K562 (cell line): ENCODE measurements at regions not wholly inside any gene's neighbourhood (a gene's known extent, or its start where the extent isn't known, plus 50 kb on each side); places are given as distances from the start of the nearest gene placed in this dataset.

Experiments
- ATAC-seq: fragments of 200-7000 bp; cut with Tn5 transposase; 3 replicates; pipeline ENCODE4 v1.9.1; 2020; ENCODE audit warnings: moderate library complexity
- BruUV-seq: library from RNA; stranded (reverse); fragments of 400-500 nt; replicated peaks from 2 replicates; lab custom pipeline; 2021; lab: Mats Ljungman, UMichigan
- CTCF ChIA-PET: fragments of 300-600 bp; formaldehyde crosslinking; extraction: SDS; loops from one replicate; lab custom pipeline; 2021; ENCODE audit warnings: low intra/inter-chr PET ratio; lab: Yijun Ruan, JAX
- POLR2A ChIA-PET: fragments of 300-600, 350-650 bp; sonication (Branson Sonifier 250); formaldehyde crosslinking; extraction: SDS; loops from one replicate; lab custom pipeline; 2021; ENCODE audit warnings: antibody characterized with exemption, inconsistent platforms; lab: Yijun Ruan, JAX
- DNase-seq, 4 experiments: peaks; one replicate each; pipeline versions ENCODE4 v3.0.0 to v3.0.0-alpha.2; 2011 to 2018; ENCODE audit warnings: low spot score in 3 of 4, mixed read lengths in 3 of 4; ENCODE audit errors: extremely low read depth in 1 of 4
- FAIRE-seq: peaks from 2 replicates; lab custom pipeline; 2011; peaks lifted over from hg19 to GRCh38; lab: Jason Lieb, UNC
- H2AFZ ChIP-seq: 2 replicates; pipeline ENCODE4 v1.6.0; 2011; ENCODE audit warnings: low read depth, low read length, control low read depth, inconsistent platforms
- H3K27ac ChIP-seq: fragments of 200-600 bp; 3 replicates; pipeline ENCODE4 v1.8.0; 2011; ENCODE audit warnings: low read depth, mild to moderate bottlenecking, control low read depth, inconsistent platforms, low read length, moderate library complexity, mixed read lengths; ENCODE audit errors: extremely low read depth
- H3K27me3 ChIP-seq, 2 experiments: fragments of 300-600 bp in 1 of 2; 2 replicates in 1 of 2; 3 replicates in 1 of 2; pipeline versions ENCODE4 v1.6.0 to v1.8.0; 2011; ENCODE audit warnings: inconsistent platforms in 2 of 2, low read length in 2 of 2, mild to moderate bottlenecking in 1 of 2, mixed read lengths in 1 of 2, moderate library complexity in 1 of 2; ENCODE audit not compliant: control insufficient read depth in 2 of 2, insufficient read depth in 2 of 2
- H3K36me3 ChIP-seq: fragments of 300-600 bp; 3 replicates; pipeline ENCODE4 v1.8.0; 2011; ENCODE audit warnings: mild to moderate bottlenecking, low read length, inconsistent platforms; ENCODE audit not compliant: control insufficient read depth, insufficient read depth
- H3K4me1 ChIP-seq, 2 experiments: fragments of 200-600 bp in 1 of 2; replicated peaks in 1 of 2; 2 replicates in 1 of 2; 3 replicates in 1 of 2; pipeline versions ENCODE4 v1.5.1 to v1.8.0; 2011; ENCODE audit warnings: inconsistent platforms in 2 of 2, low read length in 2 of 2, mild to moderate bottlenecking in 1 of 2, mixed read lengths in 1 of 2, moderate library complexity in 1 of 2; ENCODE audit not compliant: control insufficient read depth in 2 of 2, insufficient read depth in 2 of 2
- H3K4me2 ChIP-seq: 2 replicates; pipeline ENCODE4 v1.6.1; 2011; ENCODE audit warnings: low read length, control low read depth, inconsistent platforms, mixed read lengths; ENCODE audit not compliant: insufficient read depth
- H3K4me3 ChIP-seq: fragments of 200-600 bp; sonication (generic), shearing (Covaris generic); 2 replicates; pipeline ENCODE4 v1.5.1; 2016; ENCODE audit warnings: control low read depth, inconsistent platforms
- H3K79me2 ChIP-seq: fragments of 200-600 bp; 3 replicates; pipeline ENCODE4 v1.8.0; 2011; ENCODE audit warnings: low read length, inconsistent platforms; ENCODE audit not compliant: control insufficient read depth, insufficient read depth
- H3K9ac ChIP-seq, 2 experiments: 2 replicates each; pipeline versions ENCODE4 v1.6.0 to v1.6.1; 2011; ENCODE audit warnings: low read depth in 2 of 2, low read length in 2 of 2, control low read depth in 1 of 2, inconsistent platforms in 1 of 2, mild to moderate bottlenecking in 1 of 2, mixed read lengths in 1 of 2; ENCODE audit not compliant: insufficient read depth in 1 of 2
- H3K9me1 ChIP-seq: one replicate; pipeline ENCODE4 v1.6.0; 2011; ENCODE audit warnings: inconsistent platforms, mild to moderate bottlenecking, low read length, moderate library complexity; ENCODE audit not compliant: control insufficient read depth, insufficient read depth
- H3K9me3 ChIP-seq: replicated peaks from 2 replicates; pipeline ENCODE4 v1.5.1; 2011; ENCODE audit warnings: low read depth, low read length, inconsistent platforms; ENCODE audit not compliant: control insufficient read depth, insufficient read depth
- H4K20me1 ChIP-seq: replicated peaks from 2 replicates; pipeline ENCODE4 v1.6.1; 2011; ENCODE audit warnings: low read length, inconsistent platforms, mixed read lengths; ENCODE audit not compliant: control insufficient read depth, insufficient read depth
- CSDE1 ChIP-seq, 2 experiments: fragments of 450-650 bp; IDR thresholded peaks; 2 replicates each; pipeline ENCODE4 v1.6.1; 2016; ENCODE audit warnings: mild to moderate bottlenecking in 1 of 2
- HDAC3 ChIP-seq: fragments of 450-650 bp; IDR thresholded peaks from 2 replicates; pipeline ENCODE4 v1.6.1; 2018; ENCODE audit warnings: borderline replicate concordance, mild to moderate bottlenecking, moderate library complexity; ENCODE audit not compliant: partially characterized antibody
- MED1 ChIP-seq: sonication (generic); formaldehyde crosslinking; IDR thresholded peaks from 2 replicates; pipeline ENCODE4 v1.8.1; 2023; ENCODE audit warnings: missing genetic modification reagents, borderline replicate concordance
- NR2F6 ChIP-seq: fragments of 450-650 bp; formaldehyde crosslinking; IDR thresholded peaks from 2 replicates; pipeline ENCODE4 v1.4.0; 2020; ENCODE audit warnings: mild to moderate bottlenecking
- POLR3G ChIP-seq: IDR thresholded peaks from 2 replicates; pipeline ENCODE4 v1.6.1; 2011; ENCODE audit not compliant: insufficient read length, insufficient replicate concordance; ENCODE audit errors: extremely low read depth
- TRIM24 ChIP-seq, 2 experiments: fragments of 450-650 bp; IDR thresholded peaks; 2 replicates each; pipeline ENCODE4 v1.6.1; 2016
- ZZZ3 ChIP-seq: fragments of 450-650 bp; IDR thresholded peaks from 2 replicates; pipeline ENCODE4 v1.6.1; 2016; ENCODE audit warnings: antibody characterized with exemption, mild to moderate bottlenecking, moderate library complexity
- WGBS: fragments of 100-300 bp; shearing (Covaris generic); methylation state at CpG from one replicate; pipeline ENCODE4 v1.1.6; 2016; ENCODE audit warnings: low coverage, mixed read lengths; ENCODE audit not compliant: insufficient coverage; ENCODE audit errors: missing lambda C conversion rate; 5-methylcytosine and 5-hydroxymethylcytosine counted together
- in situ Hi-C: fragments of 300-500 bp; cut with MboI; formaldehyde crosslinking; loops from 4 replicates; pipeline ENCODE4 v1.15.0; 2018; ENCODE audit warnings: inconsistent platforms, mixed read lengths
- intact Hi-C: fragments of 100-400 bp; cut with micrococcal nuclease; formaldehyde crosslinking; loops from 2 replicates; pipeline ENCODE4 v1.14.2; 2022

DNA sequence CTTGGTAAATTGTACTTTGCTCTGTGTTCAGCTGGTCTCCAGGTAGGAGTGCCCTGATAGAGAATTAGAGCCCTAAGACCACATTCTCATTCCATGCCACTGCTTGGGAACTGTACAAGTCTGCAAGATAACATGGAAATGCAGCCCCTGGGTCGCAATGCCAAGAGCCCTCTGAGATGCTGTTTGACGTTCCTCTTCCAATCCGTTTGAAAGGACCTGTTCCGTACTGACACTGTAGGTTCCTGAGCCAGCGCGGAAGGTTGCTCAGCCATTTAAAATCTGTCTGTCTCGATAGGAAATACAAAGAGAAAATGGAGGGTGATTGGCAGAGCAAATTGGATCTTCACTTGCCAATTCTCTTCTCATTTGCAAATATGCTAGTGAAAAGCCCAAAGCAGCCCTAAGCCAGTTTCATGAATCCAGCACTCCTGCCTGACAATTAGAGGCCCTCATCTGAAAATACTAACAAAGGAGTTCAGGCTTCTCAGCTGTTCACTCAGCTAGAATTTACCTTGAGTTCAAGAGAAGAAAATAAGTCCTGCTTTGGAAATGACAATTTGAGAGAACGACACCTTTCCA, 100.6 kb upstream of the AFDN start:
- Histone ChIP-seq H4K20me1 (no peaks in the 10 kb centered on the region; the same call in 1 of the 2 replicates), H3K4me2 (no peak overlapping the region), H3K27ac (no peak overlapping the region), H3K79me2 (no peaks in the 10 kb centered on the region), H3K27me3 (peaks cover 40 to 57% of the 10 kb centered on the region in 2 experiments; a peak in 4 of 5 replicates), H3K9me3 (no peaks in the 10 kb centered on the region), H3K9me1 (no peaks in the 10 kb centered on the region)
- no peak for ATAC-seq
- intact Hi-C loops, result no loop called here
- no peak for DNase-seq
- POLR2A ChIA-PET, result interaction anchor here (1.3 kb wide), 1 partner anchor 10 kb away, joined by 3 read pairs; no protein-coding TSS in a partner anchor
- TF ChIP-seq ZZZ3, result no peak
- TF ChIP-seq HDAC3, result no peak
- no peak for TF ChIP-seq CSDE1 (IDR thresholded peaks at IDR 0.05)
- no peak for TF ChIP-seq NR2F6
- no peak for TF ChIP-seq TRIM24 (IDR thresholded peaks at IDR 0.05)
- TF ChIP-seq, all 486 proteins: peak for 0
- no peak for FAIRE-seq
- Histone ChIP-seq H3K36me3 (no peaks in the 10 kb centered on the region), H3K4me1 (peaks cover 0 to under 1% of the 10 kb centered on the region in 2 experiments; a peak in 1 of 5 replicates), H3K4me3 (no peak overlapping the region), H2AFZ (no peak overlapping the region), H3K9ac (no peak overlapping the region)
- BruUV-seq, result no TSS peak
- CTCF ChIA-PET, result no interaction called here
- in situ Hi-C loops, result no loop called here
- WGBS, result under 1% methylated on average over 8 of the region's 8 CpGs

DNA sequence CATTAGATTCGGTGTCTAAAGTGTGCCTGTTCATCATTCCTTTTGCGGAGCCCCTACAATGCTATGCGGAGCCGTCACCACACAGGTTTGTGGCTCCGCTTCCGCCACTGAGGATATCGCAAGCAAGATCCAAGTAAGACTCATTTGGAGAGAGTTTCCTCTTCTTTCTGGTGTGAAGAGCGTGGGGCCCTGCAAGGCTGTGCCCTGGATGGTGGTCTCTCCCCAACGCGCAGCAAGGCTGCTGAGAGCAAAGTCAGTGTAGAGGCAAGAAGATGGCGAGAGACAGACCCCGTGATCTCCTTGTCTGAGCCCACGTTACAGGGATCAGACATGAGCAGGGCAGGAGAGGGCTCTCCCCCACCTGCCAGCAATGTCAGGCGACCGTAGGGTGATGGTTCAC, 96.3 kb upstream of the AFDN start:
- H3K9ac ChIP-seq, result no peak overlapping the region
- no peak overlapping the region for H3K4me3 ChIP-seq
- no peak overlapping the region for H3K4me2 ChIP-seq
- ATAC-seq (no peak), FAIRE-seq (no peak), DNase-seq (no peak)
- TF ChIP-seq POLR3G (no peak), MED1 (CRISPR knock-in tag) (no peak)
- 18% methylated on average over 15 of the region's 15 CpGs for WGBS
- peaks cover 28 to 63% of the 10 kb centered on the region in 2 experiments for H3K27me3 ChIP-seq
- in situ Hi-C loops, result no loop called here
- no peaks in the 10 kb centered on the region for H3K36me3 ChIP-seq
- H3K9me1 ChIP-seq, result no peaks in the 10 kb centered on the region
- no peak overlapping the region for H2AFZ ChIP-seq
- no peaks in the 10 kb centered on the region for H3K79me2 ChIP-seq
- no peak overlapping the region for H3K27ac ChIP-seq
- H3K4me1 ChIP-seq, result peaks cover 0 to 2% of the 10 kb centered on the region in 2 experiments; a peak in 1 of 5 replicates
- H4K20me1 ChIP-seq, result no peaks in the 10 kb centered on the region; the same call in 1 of the 2 replicates
- POLR2A ChIA-PET, result no interaction called here
- H3K9me3 ChIP-seq, result no peaks in the 10 kb centered on the region
- CTCF ChIA-PET, result no interaction called here
- BruUV-seq, result no TSS peak
- intact Hi-C loops, result no loop called here
